C4-2B (cell line): ENCODE measurements at regions not wholly inside any gene's neighbourhood (a gene's known extent, or its start where the extent isn't known, plus 50 kb on each side); places are given as distances from the start of the nearest gene placed in this dataset.

Experiments
- CTCF ChIP-seq: fragments of 450-650 bp; conservative IDR thresholded peaks from 2 replicates; pipeline ENCODE4 v1.5.1; 2017; ENCODE audit warnings: mild to moderate bottlenecking
- ZFX ChIP-seq: fragments of 450-650 bp; IDR thresholded peaks from 2 replicates; pipeline ENCODE4 v1.6.1; 2017

- TF ChIP-seq CTCF = no peak
- no peak for TF ChIP-seq ZFX
Observed at GRCh38 chr20:12255461-12255970, 337.8 kb downstream of the BTBD3 start.
